Parathyroid adenoma (tissue), 2 donors: ENCODE measurements at regions not wholly inside any gene's neighbourhood (a gene's known extent, or its start where the extent isn't known, plus 50 kb on each side); places are given as distances from the start of the nearest gene placed in this dataset.

Experiments used
- H2AFZ ChIP-seq: fragments of 300-600 bp; sonication (generic); one replicate; pipeline ENCODE4 v1.7.0; 2017; ENCODE audit warnings: antibody characterized with exemption, mild to moderate bottlenecking
- H3K27ac ChIP-seq: fragments of 300-600 bp; sonication (generic); one replicate; pipeline ENCODE4 v1.7.0; 2017
- H3K27me3 ChIP-seq: fragments of 300-600 bp; sonication (generic); one replicate; pipeline ENCODE4 v1.7.0; 2017; ENCODE audit warnings: low read length; ENCODE audit not compliant: control insufficient read depth, insufficient read depth
- H3K36me3 ChIP-seq: fragments of 300-600 bp; sonication (generic); one replicate; pipeline ENCODE4 v1.7.0; 2017; ENCODE audit warnings: low read length; ENCODE audit not compliant: control insufficient read depth, insufficient read depth
- H3K4me1 ChIP-seq: fragments of 300-600 bp; sonication (generic); one replicate; pipeline ENCODE4 v1.7.0; 2017; ENCODE audit warnings: control low read depth
- H3K4me2 ChIP-seq: fragments of 300-600 bp; sonication (generic); one replicate; pipeline ENCODE4 v1.7.0; 2017; ENCODE audit warnings: low read length
- H3K4me3 ChIP-seq: fragments of 300-600 bp; sonication (generic); one replicate; pipeline ENCODE4 v1.7.0; 2017; ENCODE audit warnings: low read depth, low read length
- H3K79me2 ChIP-seq: fragments of 300-600 bp; sonication (generic); one replicate; pipeline ENCODE4 v1.7.0; 2017; ENCODE audit warnings: control low read depth
- H3K9ac ChIP-seq: fragments of 300-600 bp; sonication (generic); one replicate; pipeline ENCODE4 v1.7.0; 2017; ENCODE audit warnings: mild to moderate bottlenecking
- H3K9me3 ChIP-seq: fragments of 300-600 bp; sonication (generic); one replicate; pipeline ENCODE4 v1.7.0; 2017; ENCODE audit warnings: low read length; ENCODE audit not compliant: control insufficient read depth
- CTCF ChIP-seq: fragments of 300-600 bp; sonication (generic); IDR thresholded peaks from one replicate; pipeline ENCODE4 v1.7.0; 2017; ENCODE audit warnings: antibody characterized with exemption, mild to moderate bottlenecking
- donor health status: primary hyperparathyroidism.

- Histone ChIP-seq H2AFZ (no peak overlapping the region), H3K4me1 (peaks cover 17% of the 10 kb centered on the region), H3K4me3 (no peak overlapping the region), H3K9me3 (no peaks in the 10 kb centered on the region), H3K79me2 (no peaks in the 10 kb centered on the region), H3K4me2 (no peak overlapping the region), H3K27ac (no peak overlapping the region), H3K9ac (no peak overlapping the region), H3K27me3 (no peaks in the 10 kb centered on the region), H3K36me3 (no peaks in the 10 kb centered on the region)
- TF ChIP-seq CTCF, result no peak
These were observed 184.2 kb downstream of the KCNJ2 start for GRCh38 chr17:70353408-70354092.

GRCh38 chr17:70355185-70355584 is 185.9 kb downstream of the KCNJ2 start:
- Histone ChIP-seq H3K9me3 (no peaks in the 10 kb centered on the region), H3K4me2 (no peak overlapping the region), H3K4me3 (no peak overlapping the region), H3K9ac (no peak overlapping the region), H3K79me2 (no peaks in the 10 kb centered on the region), H3K36me3 (no peaks in the 10 kb centered on the region), H2AFZ (no peak overlapping the region), H3K4me1 (peaks cover 17% of the 10 kb centered on the region), H3K27ac (no peak overlapping the region), H3K27me3 (no peaks in the 10 kb centered on the region)
- no peak for TF ChIP-seq CTCF

GRCh38 chr17:70357190-70357589 is 187.9 kb downstream of the KCNJ2 start:
- H3K79me2 ChIP-seq, result no peaks in the 10 kb centered on the region
- no peaks in the 10 kb centered on the region for H3K36me3 ChIP-seq
- peak overlapping the region; percentile 33 for H2AFZ ChIP-seq
- TF ChIP-seq CTCF, result no peak
- H3K27me3 ChIP-seq, result no peaks in the 10 kb centered on the region
- no peak overlapping the region for H3K4me3 ChIP-seq
- H3K9me3 ChIP-seq, result no peaks in the 10 kb centered on the region
- no peak overlapping the region for H3K9ac ChIP-seq
- peaks cover 17% of the 10 kb centered on the region for H3K4me1 ChIP-seq
- no peak overlapping the region for H3K4me2 ChIP-seq
- H3K27ac ChIP-seq, result peak overlapping the region; percentile 25

GRCh38 chr17:70365091-70365583 is 195.8 kb downstream of the KCNJ2 start:
- Histone ChIP-seq H3K36me3 (no peaks in the 10 kb centered on the region), H3K9me3 (no peaks in the 10 kb centered on the region), H3K27ac (peak overlapping the region; percentile 3), H3K27me3 (no peaks in the 10 kb centered on the region), H3K9ac (no peak overlapping the region), H3K4me2 (no peak overlapping the region), H3K4me1 (peaks cover 9% of the 10 kb centered on the region), H2AFZ (peak overlapping the region; percentile 47), H3K79me2 (no peaks in the 10 kb centered on the region), H3K4me3 (no peak overlapping the region)
- no peak for TF ChIP-seq CTCF

- Histone ChIP-seq H3K4me1 (peaks cover 9% of the 10 kb centered on the region), H2AFZ (peak overlapping the region; percentile 47), H3K9me3 (no peaks in the 10 kb centered on the region), H3K4me3 (no peak overlapping the region), H3K27me3 (no peaks in the 10 kb centered on the region), H3K4me2 (no peak overlapping the region), H3K79me2 (no peaks in the 10 kb centered on the region), H3K9ac (no peak overlapping the region), H3K36me3 (no peaks in the 10 kb centered on the region), H3K27ac (no peak overlapping the region)
- no peak for TF ChIP-seq CTCF
These were observed 197.1 kb downstream of the KCNJ2 start for GRCh38 chr17:70366386-70366785.
